Glutamatergic neuron (in vitro differentiated cells): ENCODE measurements at regions not wholly inside any gene's neighbourhood (a gene's known extent, or its start where the extent isn't known, plus 50 kb on each side); places are given as distances from the start of the nearest gene placed in this dataset.

Experiments
- DNase-seq: peaks from one replicate; pipeline ENCODE4 v3.0.0; 2022
- H3K27ac Mint-ChIP-seq: one replicate; pipeline ENCODE4 v1.8.0; 2020; ENCODE audit warnings: mild to moderate bottlenecking, mixed read lengths, inconsistent platforms; ENCODE audit not compliant: unreplicated experiment
- H3K27me3 Mint-ChIP-seq: one replicate; pipeline ENCODE4 v1.8.0; 2020; ENCODE audit warnings: mild to moderate bottlenecking, moderate library complexity, mixed read lengths, inconsistent platforms; ENCODE audit not compliant: unreplicated experiment
- H3K36me3 Mint-ChIP-seq: one replicate; pipeline ENCODE4 v1.8.0; 2020; ENCODE audit warnings: mild to moderate bottlenecking, mixed read lengths, inconsistent platforms; ENCODE audit not compliant: unreplicated experiment
- H3K4me1 Mint-ChIP-seq: one replicate; pipeline ENCODE4 v1.8.0; 2020; ENCODE audit warnings: mild to moderate bottlenecking, low read depth, mixed read lengths, inconsistent platforms; ENCODE audit not compliant: unreplicated experiment
- H3K4me3 Mint-ChIP-seq: one replicate; pipeline ENCODE4 v1.8.0; 2020; ENCODE audit warnings: mild to moderate bottlenecking, mixed read lengths, inconsistent platforms; ENCODE audit not compliant: unreplicated experiment
- H3K9me3 Mint-ChIP-seq: one replicate; pipeline ENCODE4 v1.8.0; 2020; ENCODE audit warnings: mild to moderate bottlenecking, moderate library complexity, mixed read lengths, inconsistent platforms; ENCODE audit not compliant: unreplicated experiment
- TF ChIP-seq, protein P1 (sequence below): fragments of 200-600 bp; sonication (generic); IDR thresholded peaks from one replicate; pipeline ENCODE4 v1.5.0; 2021; ENCODE audit not compliant: partially characterized antibody, unreplicated experiment

DNA sequence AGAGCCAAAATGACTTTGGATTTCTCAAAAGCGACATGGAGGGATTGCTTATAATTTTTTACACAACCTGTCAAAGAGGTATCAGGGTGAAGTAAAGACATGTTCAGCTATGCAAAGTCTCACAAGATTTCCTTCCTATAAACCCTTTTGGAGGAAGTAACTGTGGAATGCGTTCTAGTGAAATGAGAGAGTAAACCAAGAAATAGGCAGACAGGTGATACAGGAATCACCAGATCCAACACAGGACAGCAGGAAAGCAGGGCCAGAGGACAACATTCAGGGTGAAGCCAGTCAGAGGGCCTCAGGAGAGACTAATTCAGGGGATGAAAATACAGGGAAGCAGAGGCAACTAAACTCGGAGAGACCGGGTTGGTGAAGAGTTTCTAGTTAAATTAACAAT is 90.4 kb upstream of the MTNR1B start:
- TF ChIP-seq, protein P1, sequence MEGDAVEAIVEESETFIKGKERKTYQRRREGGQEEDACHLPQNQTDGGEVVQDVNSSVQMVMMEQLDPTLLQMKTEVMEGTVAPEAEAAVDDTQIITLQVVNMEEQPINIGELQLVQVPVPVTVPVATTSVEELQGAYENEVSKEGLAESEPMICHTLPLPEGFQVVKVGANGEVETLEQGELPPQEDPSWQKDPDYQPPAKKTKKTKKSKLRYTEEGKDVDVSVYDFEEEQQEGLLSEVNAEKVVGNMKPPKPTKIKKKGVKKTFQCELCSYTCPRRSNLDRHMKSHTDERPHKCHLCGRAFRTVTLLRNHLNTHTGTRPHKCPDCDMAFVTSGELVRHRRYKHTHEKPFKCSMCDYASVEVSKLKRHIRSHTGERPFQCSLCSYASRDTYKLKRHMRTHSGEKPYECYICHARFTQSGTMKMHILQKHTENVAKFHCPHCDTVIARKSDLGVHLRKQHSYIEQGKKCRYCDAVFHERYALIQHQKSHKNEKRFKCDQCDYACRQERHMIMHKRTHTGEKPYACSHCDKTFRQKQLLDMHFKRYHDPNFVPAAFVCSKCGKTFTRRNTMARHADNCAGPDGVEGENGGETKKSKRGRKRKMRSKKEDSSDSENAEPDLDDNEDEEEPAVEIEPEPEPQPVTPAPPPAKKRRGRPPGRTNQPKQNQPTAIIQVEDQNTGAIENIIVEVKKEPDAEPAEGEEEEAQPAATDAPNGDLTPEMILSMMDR = no peak
- H3K9me3 Mint-ChIP-seq = peaks cover 5% of the 10 kb centered on the region
- H3K4me1 Mint-ChIP-seq = peaks cover 6% of the 10 kb centered on the region
- H3K4me3 Mint-ChIP-seq = no peak overlapping the region
- H3K27ac Mint-ChIP-seq = no peak overlapping the region
- peaks cover 18% of the 10 kb centered on the region for H3K36me3 Mint-ChIP-seq
- DNase-seq = no peak
- H3K27me3 Mint-ChIP-seq = no peaks in the 10 kb centered on the region

DNA sequence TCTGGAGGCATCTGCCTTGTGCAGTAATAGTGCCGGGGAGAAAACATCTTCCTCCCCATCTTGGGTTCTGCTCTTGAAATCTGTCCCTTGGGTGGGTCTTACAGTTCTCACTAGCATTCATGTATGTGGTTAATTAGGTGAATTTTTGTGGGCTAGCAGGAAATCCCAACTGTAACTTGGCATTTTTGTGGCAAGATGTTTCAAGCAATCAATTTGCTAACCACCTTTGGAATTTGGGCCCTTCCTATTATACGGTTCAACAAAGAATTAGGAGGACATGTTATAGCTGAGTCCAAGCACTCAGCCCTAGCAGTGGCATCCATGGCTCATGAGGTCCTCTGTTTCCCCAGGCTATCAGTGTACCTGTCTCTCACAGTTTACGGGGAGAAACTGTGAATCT is 89.1 kb upstream of the MTNR1B start:
- TF ChIP-seq, protein P1 = no peak
- peaks cover 6% of the 10 kb centered on the region for H3K4me1 Mint-ChIP-seq
- peaks cover 25% of the 10 kb centered on the region for H3K36me3 Mint-ChIP-seq
- peaks cover 5% of the 10 kb centered on the region for H3K9me3 Mint-ChIP-seq
- H3K27me3 Mint-ChIP-seq = peaks cover 4% of the 10 kb centered on the region
- no peak overlapping the region for H3K4me3 Mint-ChIP-seq
- no peak for DNase-seq
- H3K27ac Mint-ChIP-seq = no peak overlapping the region

DNA sequence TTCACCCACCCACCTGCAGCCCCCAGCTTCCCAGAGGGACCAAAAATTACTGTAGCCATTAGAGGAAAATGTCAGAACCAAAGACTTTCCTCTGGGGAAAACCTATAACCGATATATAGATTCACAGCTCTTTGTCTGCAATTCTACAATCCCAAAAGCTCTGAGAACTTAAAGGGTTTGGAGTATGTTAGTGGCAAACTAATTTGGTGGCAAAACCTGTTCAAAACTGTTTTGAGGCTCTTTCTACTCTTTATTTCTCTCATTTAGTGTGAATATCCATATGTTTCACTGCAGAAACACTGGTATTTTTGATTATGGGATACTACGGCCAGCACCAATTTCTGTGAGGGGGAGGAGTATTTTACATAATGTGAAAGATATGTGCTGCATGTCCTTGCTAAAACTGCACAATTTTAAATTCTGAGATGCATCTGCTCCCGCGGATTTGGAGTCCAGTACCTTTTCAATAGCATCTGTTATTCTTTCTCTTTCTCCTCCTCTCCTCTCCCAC is 87.5 kb upstream of the MTNR1B start:
- no peak for DNase-seq
- TF ChIP-seq, protein P1 = no peak
- Mint-ChIP-seq H3K27ac (no peak overlapping the region), H3K9me3 (peaks cover 3% of the 10 kb centered on the region), H3K27me3 (peaks cover 4% of the 10 kb centered on the region), H3K4me1 (peaks cover 13% of the 10 kb centered on the region), H3K4me3 (no peak overlapping the region), H3K36me3 (peaks cover 14% of the 10 kb centered on the region)

DNA sequence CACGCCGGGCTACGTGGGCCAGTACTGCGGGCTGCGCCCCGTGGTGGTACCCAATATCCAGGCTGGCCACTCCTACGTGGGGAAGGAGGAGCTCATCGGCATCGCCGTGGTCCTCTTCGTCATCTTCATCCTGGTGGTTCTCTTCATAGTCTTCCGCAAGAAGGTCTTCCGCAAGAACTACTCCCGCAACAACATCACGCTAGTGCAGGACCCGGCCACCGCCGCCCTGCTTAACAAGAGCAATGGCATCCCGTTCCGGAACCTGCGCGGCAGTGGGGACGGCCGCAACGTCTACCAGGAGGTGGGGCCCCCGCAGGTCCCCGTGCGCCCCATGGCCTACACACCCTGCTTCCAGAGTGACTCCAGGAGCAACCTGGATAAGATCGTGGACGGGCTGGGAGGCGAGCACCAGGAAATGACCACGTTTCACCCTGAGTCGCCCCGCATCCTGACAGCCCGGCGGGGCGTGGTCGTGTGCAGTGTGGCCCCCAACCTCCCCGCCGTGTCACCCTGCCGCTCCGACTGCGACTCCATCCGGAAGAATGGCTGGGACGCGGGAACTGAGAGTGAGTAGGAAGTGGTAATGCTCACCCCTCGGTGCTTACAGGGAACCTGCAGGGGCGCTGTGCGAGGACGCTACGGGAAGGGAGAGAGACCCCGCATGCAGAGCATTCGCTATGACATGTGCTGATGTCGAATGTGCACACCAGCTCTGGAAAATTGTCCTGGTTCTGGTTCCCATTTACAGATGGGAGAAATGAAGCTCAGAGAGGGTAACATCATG is 86.4 kb upstream of the MTNR1B start:
- Mint-ChIP-seq H3K4me1 (peaks cover 13% of the 10 kb centered on the region), H3K36me3 (peaks cover 13% of the 10 kb centered on the region), H3K4me3 (no peak overlapping the region), H3K27ac (no peak overlapping the region), H3K9me3 (peaks cover 3% of the 10 kb centered on the region), H3K27me3 (peaks cover 4% of the 10 kb centered on the region)
- TF ChIP-seq, protein P1 = no peak
- no peak for DNase-seq

DNA sequence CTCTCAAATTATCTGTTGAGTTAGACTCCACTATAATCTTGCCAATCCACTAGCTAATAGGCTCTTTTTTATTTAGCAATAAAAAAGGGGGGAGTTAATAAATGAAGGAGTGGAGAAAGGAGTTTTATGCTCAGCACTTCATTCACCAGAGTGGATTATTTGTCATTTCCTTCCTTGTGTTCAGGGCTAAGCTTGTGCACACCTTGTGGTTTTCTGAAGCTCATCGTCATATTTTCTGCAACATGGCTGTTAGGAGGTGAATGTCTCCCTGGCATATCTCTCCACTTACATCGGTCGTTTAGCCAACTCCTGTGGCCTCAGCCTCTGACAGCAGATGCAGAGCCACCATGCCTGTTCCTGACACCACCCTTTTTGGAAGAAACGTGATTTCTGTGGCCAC is 83.9 kb upstream of the MTNR1B start:
- DNase-seq = no peak
- no peak overlapping the region for H3K4me3 Mint-ChIP-seq
- peaks cover 13% of the 10 kb centered on the region for H3K36me3 Mint-ChIP-seq
- peaks cover 6% of the 10 kb centered on the region for H3K27me3 Mint-ChIP-seq
- peak overlapping the region; percentile 39 for H3K27ac Mint-ChIP-seq
- H3K9me3 Mint-ChIP-seq = peaks cover 3% of the 10 kb centered on the region
- TF ChIP-seq, protein P1 = no peak
- peaks cover 13% of the 10 kb centered on the region for H3K4me1 Mint-ChIP-seq
